ENCODE measurements at regions not wholly inside any gene's neighbourhood (a gene's known extent, or its start where the extent isn't known, plus 50 kb on each side); places are given as distances from the start of the nearest gene placed in this dataset.

DNA sequence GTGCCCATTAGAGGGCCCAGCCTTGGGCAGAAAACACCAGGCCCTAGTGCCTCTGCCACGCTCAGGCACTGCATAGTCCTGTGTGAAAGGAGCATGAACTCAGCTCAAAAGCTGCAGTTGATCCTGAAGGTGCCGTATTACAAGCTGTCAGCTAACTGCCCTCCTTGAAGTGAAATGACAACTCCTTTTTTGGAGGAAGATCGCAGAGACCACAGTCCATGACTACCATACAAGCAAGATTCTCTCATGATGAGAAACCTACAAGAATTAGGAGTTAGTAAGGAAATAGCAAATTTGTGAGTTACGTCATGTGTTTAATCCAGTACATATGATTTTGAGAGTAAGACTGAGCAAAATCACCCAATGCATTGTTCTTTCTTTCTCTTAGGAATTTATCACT is 513.9 kb upstream of the NR2F2 start:
- no peak overlapping the region for H2AFZ ChIP-seq (ENCODE audit: low read length)
- no peak overlapping the region for H3K4me2 ChIP-seq (ENCODE audit: extremely low read depth, insufficient read depth, low read length)
- no peak for DNase-seq (ENCODE audit: low read depth in 2 of 2)
- H3K4me1 ChIP-seq (ENCODE audit: control insufficient read depth, extremely low read depth, insufficient read depth, low read length), result no peaks in the 10 kb centered on the region
- H3K9ac ChIP-seq (ENCODE audit: insufficient read depth, low read length), result no peak overlapping the region
- no peak overlapping the region for H3K4me3 ChIP-seq (replicated peaks in 1 of 4; ENCODE audit: control extremely low read depth in 1 of 4, insufficient read depth in 1 of 4, low read depth in 3 of 4, low read length in 4 of 4)
- no peaks in the 10 kb centered on the region for H3K27me3 ChIP-seq (ENCODE audit: control insufficient read depth, insufficient read depth, low read length)
- no peaks in the 10 kb centered on the region for H3K9me3 ChIP-seq (ENCODE audit: control insufficient read depth, insufficient read depth, low read depth, low read length)
- no peaks in the 10 kb centered on the region for H3K36me3 ChIP-seq (ENCODE audit: control insufficient read depth, insufficient read depth, low read length)
- no peaks in the 10 kb centered on the region for H3K79me2 ChIP-seq (ENCODE audit: control insufficient read depth, insufficient read depth, low read length)
- no peaks in the 10 kb centered on the region for H4K20me1 ChIP-seq (ENCODE audit: control insufficient read depth, extremely low read depth, insufficient read depth, low read length)
- no peak for TF ChIP-seq EZH2 (IDR thresholded peaks at IDR 0.05; ENCODE audit: low read length, missing control alignments)
- TF ChIP-seq, protein P1, sequence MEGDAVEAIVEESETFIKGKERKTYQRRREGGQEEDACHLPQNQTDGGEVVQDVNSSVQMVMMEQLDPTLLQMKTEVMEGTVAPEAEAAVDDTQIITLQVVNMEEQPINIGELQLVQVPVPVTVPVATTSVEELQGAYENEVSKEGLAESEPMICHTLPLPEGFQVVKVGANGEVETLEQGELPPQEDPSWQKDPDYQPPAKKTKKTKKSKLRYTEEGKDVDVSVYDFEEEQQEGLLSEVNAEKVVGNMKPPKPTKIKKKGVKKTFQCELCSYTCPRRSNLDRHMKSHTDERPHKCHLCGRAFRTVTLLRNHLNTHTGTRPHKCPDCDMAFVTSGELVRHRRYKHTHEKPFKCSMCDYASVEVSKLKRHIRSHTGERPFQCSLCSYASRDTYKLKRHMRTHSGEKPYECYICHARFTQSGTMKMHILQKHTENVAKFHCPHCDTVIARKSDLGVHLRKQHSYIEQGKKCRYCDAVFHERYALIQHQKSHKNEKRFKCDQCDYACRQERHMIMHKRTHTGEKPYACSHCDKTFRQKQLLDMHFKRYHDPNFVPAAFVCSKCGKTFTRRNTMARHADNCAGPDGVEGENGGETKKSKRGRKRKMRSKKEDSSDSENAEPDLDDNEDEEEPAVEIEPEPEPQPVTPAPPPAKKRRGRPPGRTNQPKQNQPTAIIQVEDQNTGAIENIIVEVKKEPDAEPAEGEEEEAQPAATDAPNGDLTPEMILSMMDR (conservative IDR thresholded peaks at IDR 0.05 in 1 of 2, IDR thresholded peaks at IDR 0.05 in 1 of 2; ENCODE audit: low read depth in 1 of 2, low read length in 2 of 2), result no peak
- no peak overlapping the region for H3K27ac ChIP-seq (ENCODE audit: insufficient read depth, low read length)

DNA sequence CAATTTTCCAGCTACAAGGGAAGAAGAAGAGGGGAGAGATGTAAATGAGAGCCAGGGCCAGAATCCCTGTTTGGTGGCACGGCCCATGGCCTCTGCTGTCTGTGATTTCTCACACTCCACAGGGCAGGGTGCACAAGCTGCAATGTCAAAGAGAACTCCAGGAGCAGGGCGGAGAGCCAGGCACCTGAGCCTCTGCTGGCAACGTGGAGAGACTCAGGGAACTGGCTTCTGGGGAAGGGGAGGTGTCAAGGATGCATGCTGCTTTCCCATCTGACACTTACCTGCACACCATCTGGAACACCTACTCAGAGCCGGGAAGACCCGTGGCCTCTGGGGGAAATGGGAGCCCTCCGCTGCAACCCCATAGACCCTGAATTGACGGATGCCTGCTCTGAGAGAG is 507.5 kb upstream of the NR2F2 start:
- Histone ChIP-seq H3K4me3 (replicated peaks in 1 of 4; ENCODE audit: control extremely low read depth in 1 of 4, insufficient read depth in 1 of 4, low read depth in 3 of 4, low read length in 4 of 4) (no peak overlapping the region), H4K20me1 (ENCODE audit: control insufficient read depth, extremely low read depth, insufficient read depth, low read length) (no peaks in the 10 kb centered on the region), H3K9me3 (ENCODE audit: control insufficient read depth, insufficient read depth, low read depth, low read length) (no peaks in the 10 kb centered on the region), H3K79me2 (ENCODE audit: control insufficient read depth, insufficient read depth, low read length) (no peaks in the 10 kb centered on the region), H3K4me2 (ENCODE audit: extremely low read depth, insufficient read depth, low read length) (no peak overlapping the region), H3K36me3 (ENCODE audit: control insufficient read depth, insufficient read depth, low read length) (no peaks in the 10 kb centered on the region), H3K4me1 (ENCODE audit: control insufficient read depth, extremely low read depth, insufficient read depth, low read length) (no peaks in the 10 kb centered on the region), H3K27ac (ENCODE audit: insufficient read depth, low read length) (no peak overlapping the region), H3K9ac (ENCODE audit: insufficient read depth, low read length) (no peak overlapping the region), H2AFZ (ENCODE audit: low read length) (no peak overlapping the region), H3K27me3 (ENCODE audit: control insufficient read depth, insufficient read depth, low read length) (no peaks in the 10 kb centered on the region)
- no peak for DNase-seq (ENCODE audit: low read depth in 2 of 2)
- no peak for TF ChIP-seq EZH2 (IDR thresholded peaks at IDR 0.05; ENCODE audit: low read length, missing control alignments)
- TF ChIP-seq, protein P1 (conservative IDR thresholded peaks at IDR 0.05 in 1 of 2, IDR thresholded peaks at IDR 0.05 in 1 of 2; ENCODE audit: low read depth in 1 of 2, low read length in 2 of 2), result no peak

DNA sequence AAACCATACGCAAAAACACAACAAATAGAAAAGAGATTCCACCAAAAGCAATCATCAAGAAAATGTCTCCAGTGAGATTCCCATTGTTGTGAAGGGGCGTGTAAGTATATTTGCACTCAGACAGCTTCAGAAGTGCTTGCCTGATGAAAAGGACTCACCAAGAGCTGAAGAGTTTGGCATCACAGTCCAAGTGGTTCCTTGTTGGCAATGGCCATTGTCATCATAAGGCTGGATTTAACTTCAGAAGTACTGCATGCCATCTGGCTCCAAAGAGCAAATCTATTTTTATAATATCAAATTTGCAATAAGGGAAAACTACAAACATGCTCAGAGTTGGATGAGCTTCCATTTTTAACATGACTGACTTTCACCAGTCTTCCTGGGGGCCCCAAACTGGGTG is 505.3 kb upstream of the NR2F2 start:
- Histone ChIP-seq H3K9ac (ENCODE audit: insufficient read depth, low read length) (no peak overlapping the region), H3K27ac (ENCODE audit: insufficient read depth, low read length) (no peak overlapping the region), H3K4me3 (replicated peaks in 1 of 4; ENCODE audit: control extremely low read depth in 1 of 4, insufficient read depth in 1 of 4, low read depth in 3 of 4, low read length in 4 of 4) (no peak overlapping the region), H3K27me3 (ENCODE audit: control insufficient read depth, insufficient read depth, low read length) (no peaks in the 10 kb centered on the region), H3K79me2 (ENCODE audit: control insufficient read depth, insufficient read depth, low read length) (no peaks in the 10 kb centered on the region), H3K4me1 (ENCODE audit: control insufficient read depth, extremely low read depth, insufficient read depth, low read length) (no peaks in the 10 kb centered on the region), H2AFZ (ENCODE audit: low read length) (no peak overlapping the region), H4K20me1 (ENCODE audit: control insufficient read depth, extremely low read depth, insufficient read depth, low read length) (no peaks in the 10 kb centered on the region), H3K4me2 (ENCODE audit: extremely low read depth, insufficient read depth, low read length) (no peak overlapping the region), H3K36me3 (ENCODE audit: control insufficient read depth, insufficient read depth, low read length) (no peaks in the 10 kb centered on the region), H3K9me3 (ENCODE audit: control insufficient read depth, insufficient read depth, low read depth, low read length) (no peaks in the 10 kb centered on the region)
- TF ChIP-seq, protein P1 (conservative IDR thresholded peaks at IDR 0.05 in 1 of 2, IDR thresholded peaks at IDR 0.05 in 1 of 2; ENCODE audit: low read depth in 1 of 2, low read length in 2 of 2), result no peak
- no peak for TF ChIP-seq EZH2 (IDR thresholded peaks at IDR 0.05; ENCODE audit: low read length, missing control alignments)
- DNase-seq (ENCODE audit: low read depth in 2 of 2), result no peak

All from fibroblast of lung (primary cell).